HUES6 (cell line): ENCODE measurements at regions not wholly inside any gene's neighbourhood (a gene's known extent, or its start where the extent isn't known, plus 50 kb on each side); places are given as distances from the start of the nearest gene placed in this dataset.

Experiments
- H3K27ac ChIP-seq: 2 replicates; pipeline ENCODE4 v1.7.0; 2013; ENCODE audit warnings: low read depth, mild to moderate bottlenecking, low read length, inconsistent platforms
- H3K27me3 ChIP-seq: 2 replicates; pipeline ENCODE4 v1.6.1; 2013; ENCODE audit warnings: low read length; ENCODE audit not compliant: control insufficient read depth, insufficient read depth
- H3K36me3 ChIP-seq: 2 replicates; pipeline ENCODE4 v1.6.1; 2013; ENCODE audit warnings: low read length; ENCODE audit not compliant: control insufficient read depth, insufficient read depth
- H3K4me1 ChIP-seq: 2 replicates; pipeline ENCODE4 v1.6.1; 2013; ENCODE audit warnings: low read length; ENCODE audit not compliant: control insufficient read depth, insufficient read depth
- H3K4me3 ChIP-seq: 2 replicates; pipeline ENCODE4 v1.5.1; 2013; ENCODE audit warnings: low read depth, low read length
- H3K9ac ChIP-seq: one replicate; pipeline ENCODE4 v1.6.1; 2013; ENCODE audit warnings: mild to moderate bottlenecking, low read length
- H3K9me3 ChIP-seq: 2 replicates; pipeline ENCODE4 v1.6.1; 2013; ENCODE audit warnings: low read depth, low read length; ENCODE audit not compliant: control insufficient read depth, insufficient read depth

DNA sequence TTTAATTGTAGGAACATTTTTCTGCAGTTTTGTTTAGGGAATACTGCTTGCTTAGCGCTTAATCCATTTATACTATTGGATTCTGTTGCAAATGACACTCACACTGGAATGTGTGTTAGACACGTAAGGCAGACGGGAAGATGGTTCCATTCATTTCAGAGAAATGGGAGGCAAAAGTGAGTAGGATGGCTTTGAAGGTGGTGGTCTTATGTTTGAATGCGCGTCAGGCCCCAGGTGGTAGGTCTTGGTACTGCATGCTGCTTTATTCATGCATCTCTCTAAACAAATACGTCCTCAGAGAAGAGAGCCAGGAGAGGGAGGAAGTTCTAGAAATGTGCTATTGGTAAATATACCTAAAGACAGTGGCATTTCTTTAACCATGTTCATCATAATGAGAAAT lies 997.6 kb upstream of the RBFOX1 start:
- no peaks in the 10 kb centered on the region for H3K4me1 ChIP-seq
- no peaks in the 10 kb centered on the region for H3K36me3 ChIP-seq
- peaks cover 6% of the 10 kb centered on the region for H3K9me3 ChIP-seq
- no peak overlapping the region for H3K4me3 ChIP-seq
- no peak overlapping the region for H3K27ac ChIP-seq
- no peak overlapping the region for H3K9ac ChIP-seq
- no peaks in the 10 kb centered on the region for H3K27me3 ChIP-seq

DNA sequence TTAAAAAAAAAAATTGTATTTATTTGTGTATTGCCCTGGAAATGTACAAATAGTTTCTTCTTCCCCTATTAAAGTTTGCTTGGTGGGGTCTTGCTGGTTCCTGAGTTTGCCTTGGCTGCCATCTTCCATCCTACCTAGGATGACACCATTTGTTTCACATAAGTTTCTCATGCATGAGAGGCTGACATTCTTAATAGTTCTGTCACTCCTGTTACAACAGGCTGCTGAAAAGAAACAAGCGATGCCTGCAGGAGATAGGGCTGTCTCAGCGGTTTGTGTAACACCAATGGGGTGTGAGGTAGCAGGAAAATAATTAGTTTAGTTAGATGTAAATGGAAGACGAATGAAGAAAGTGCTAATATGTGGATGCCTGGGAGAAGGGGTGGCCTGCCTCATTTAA lies 1000.9 kb upstream of the RBFOX1 start:
- Histone ChIP-seq H3K4me1 (no peaks in the 10 kb centered on the region; the same call in 1 of the 2 replicates), H3K36me3 (no peaks in the 10 kb centered on the region), H3K9ac (no peak overlapping the region), H3K27me3 (no peaks in the 10 kb centered on the region), H3K4me3 (no peak overlapping the region), H3K9me3 (no peaks in the 10 kb centered on the region), H3K27ac (no peak overlapping the region)

GRCh38 chr16:6317934-6318333 lies 1014.7 kb upstream of the RBFOX1 start:
- H3K9me3 ChIP-seq = no peaks in the 10 kb centered on the region
- H3K4me1 ChIP-seq = peaks cover 19% of the 10 kb centered on the region; the same call in 1 of the 2 replicates
- H3K36me3 ChIP-seq = no peaks in the 10 kb centered on the region
- H3K27ac ChIP-seq = no peak overlapping the region
- H3K27me3 ChIP-seq = no peaks in the 10 kb centered on the region
- no peak overlapping the region for H3K4me3 ChIP-seq
- no peak overlapping the region for H3K9ac ChIP-seq

DNA sequence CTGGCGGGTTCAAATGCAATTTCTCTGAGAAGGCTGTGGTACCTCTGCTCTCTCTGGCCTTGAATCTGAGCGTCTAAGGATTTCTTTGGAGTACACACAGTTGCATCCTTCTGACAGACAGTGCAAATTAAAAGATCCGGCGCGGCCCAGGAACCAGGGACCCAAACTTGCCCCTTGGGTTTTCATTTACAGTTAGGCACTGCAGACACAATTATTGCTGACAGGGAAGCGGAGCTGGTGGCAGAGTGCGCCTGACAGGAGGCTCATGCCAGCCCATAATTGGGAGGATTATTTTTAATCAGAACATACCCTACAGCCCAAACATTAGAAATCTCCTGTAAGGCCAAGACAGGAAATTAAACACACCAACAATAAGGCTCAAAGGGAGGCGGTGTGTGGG lies 1023.4 kb upstream of the RBFOX1 start:
- H3K9ac ChIP-seq = no peak overlapping the region
- H3K27me3 ChIP-seq = no peaks in the 10 kb centered on the region
- no peak overlapping the region for H3K27ac ChIP-seq
- peaks cover 18% of the 10 kb centered on the region for H3K4me1 ChIP-seq
- H3K36me3 ChIP-seq = no peaks in the 10 kb centered on the region
- H3K9me3 ChIP-seq = no peaks in the 10 kb centered on the region
- no peak overlapping the region for H3K4me3 ChIP-seq

GRCh38 chr16:6308176-6308575 lies 1024.5 kb upstream of the RBFOX1 start:
- Histone ChIP-seq H3K4me3 (no peak overlapping the region), H3K9ac (no peak overlapping the region), H3K4me1 (peaks cover 18% of the 10 kb centered on the region), H3K27me3 (no peaks in the 10 kb centered on the region), H3K9me3 (no peaks in the 10 kb centered on the region), H3K36me3 (no peaks in the 10 kb centered on the region), H3K27ac (no peak overlapping the region)

- Histone ChIP-seq H3K9ac (no peak overlapping the region), H3K4me3 (no peak overlapping the region), H3K9me3 (peaks cover 13% of the 10 kb centered on the region; the same call in 1 of the 2 replicates)
Observed at GRCh38 chr16:6300523-6300922, 1032.1 kb upstream of the RBFOX1 start.

DNA sequence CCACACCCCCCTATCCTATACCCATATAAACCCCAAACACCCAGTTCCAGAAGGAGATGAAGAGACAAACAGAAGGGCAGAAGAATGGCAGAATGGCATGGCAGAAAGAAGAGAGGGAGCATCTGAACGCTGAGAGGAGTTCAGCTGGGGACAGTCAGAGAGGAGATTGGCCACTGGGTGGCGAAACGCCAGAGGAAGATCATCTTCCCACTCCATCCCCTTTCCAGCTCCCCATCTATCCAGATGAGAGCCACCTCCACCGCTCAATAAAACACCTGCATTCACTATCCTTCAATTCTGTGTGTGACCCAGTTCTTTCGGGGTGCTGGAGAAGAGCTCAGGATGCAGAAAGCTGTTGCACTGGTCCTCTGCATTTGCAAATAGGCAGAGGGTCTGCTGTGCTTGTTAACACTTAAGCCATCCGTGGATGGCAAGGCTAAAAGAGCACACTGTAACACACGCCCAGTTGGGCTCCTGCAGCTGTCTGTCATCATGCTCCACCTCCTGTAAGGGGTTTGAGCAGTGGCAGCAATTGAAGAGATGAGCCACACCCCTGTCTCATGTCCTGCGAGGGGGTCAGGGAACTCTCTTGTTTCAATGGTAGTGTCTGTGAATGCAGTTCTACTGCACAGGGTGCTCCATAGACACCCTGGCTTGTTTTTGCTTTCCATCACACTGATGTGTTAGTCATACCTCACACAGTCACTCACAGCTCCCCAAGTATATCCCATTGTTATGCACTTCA lies 1034.8 kb upstream of the RBFOX1 start:
- no peaks in the 10 kb centered on the region; the same call in 1 of the 2 replicates for H3K4me1 ChIP-seq
- no peak overlapping the region for H3K9ac ChIP-seq
- peaks cover 13% of the 10 kb centered on the region; the same call in 1 of the 2 replicates for H3K9me3 ChIP-seq
- H3K36me3 ChIP-seq = no peaks in the 10 kb centered on the region
- no peak overlapping the region for H3K27ac ChIP-seq
- no peak overlapping the region for H3K4me3 ChIP-seq
- no peaks in the 10 kb centered on the region for H3K27me3 ChIP-seq

More at GRCh38 chr16:6300523-6300922, 1032.1 kb upstream of the RBFOX1 start:
- no peaks in the 10 kb centered on the region; the same call in 1 of the 2 replicates for H3K4me1 ChIP-seq
- H3K27me3 ChIP-seq = no peaks in the 10 kb centered on the region
- no peak overlapping the region for H3K27ac ChIP-seq
- H3K36me3 ChIP-seq = no peaks in the 10 kb centered on the region

DNA sequence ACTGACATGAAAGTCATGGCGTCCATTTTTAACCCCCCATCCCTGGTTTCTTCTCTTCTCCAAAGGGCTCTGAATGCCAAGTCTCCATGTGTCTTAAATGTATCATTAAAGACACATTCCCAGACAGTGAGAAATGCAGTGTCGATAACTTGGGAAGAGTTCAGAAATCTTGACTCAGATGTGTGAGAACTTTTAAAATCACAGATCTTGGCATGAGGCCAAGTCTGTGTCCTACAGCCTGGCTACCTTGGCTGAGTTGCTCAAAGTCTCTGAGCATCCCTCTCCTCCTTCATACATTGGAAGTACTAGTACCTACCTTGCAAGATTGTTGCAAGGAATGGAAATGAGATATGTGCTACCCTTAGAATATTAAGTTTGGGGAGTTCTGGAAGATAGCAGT lies 1046.5 kb upstream of the RBFOX1 start:
- H3K4me1 ChIP-seq = peaks cover 20% of the 10 kb centered on the region
- peaks cover 7% of the 10 kb centered on the region; the same call in 1 of the 2 replicates for H3K9me3 ChIP-seq
- no peak overlapping the region for H3K4me3 ChIP-seq
- H3K27me3 ChIP-seq = no peaks in the 10 kb centered on the region
- no peak overlapping the region for H3K27ac ChIP-seq
- no peaks in the 10 kb centered on the region for H3K36me3 ChIP-seq
- no peak overlapping the region for H3K9ac ChIP-seq

DNA sequence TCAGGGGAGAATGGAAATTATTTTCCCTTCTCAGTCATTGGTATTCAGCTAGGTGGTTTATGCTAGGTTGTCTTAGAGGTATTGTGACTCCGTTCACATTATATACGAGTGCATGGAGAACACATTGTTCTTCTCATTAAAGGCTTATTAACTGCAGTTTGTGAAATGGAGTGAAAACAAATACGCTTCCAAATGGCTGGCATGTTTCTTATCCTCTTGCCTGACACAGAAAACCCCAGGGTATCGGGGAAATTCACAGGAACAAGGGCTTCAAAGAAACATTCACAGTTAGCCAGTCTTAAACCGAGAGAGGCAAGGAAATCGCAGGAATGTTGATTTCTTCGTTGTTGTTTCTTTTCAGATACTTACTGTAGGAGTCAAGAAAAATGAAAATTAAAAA lies 1047.9 kb upstream of the RBFOX1 start:
- Histone ChIP-seq H3K27ac (no peak overlapping the region), H3K4me3 (no peak overlapping the region), H3K4me1 (peaks cover 19% of the 10 kb centered on the region), H3K27me3 (no peaks in the 10 kb centered on the region), H3K9ac (no peak overlapping the region), H3K9me3 (peaks cover 7% of the 10 kb centered on the region; the same call in 1 of the 2 replicates), H3K36me3 (no peaks in the 10 kb centered on the region)

- peaks cover 24% of the 10 kb centered on the region for H3K4me1 ChIP-seq
- H3K9me3 ChIP-seq = peaks cover 3% of the 10 kb centered on the region; the same call in 1 of the 2 replicates
- H3K4me3 ChIP-seq = no peak overlapping the region
- no peaks in the 10 kb centered on the region for H3K27me3 ChIP-seq
- no peaks in the 10 kb centered on the region for H3K36me3 ChIP-seq
- H3K9ac ChIP-seq = no peak overlapping the region
- H3K27ac ChIP-seq = no peak overlapping the region
Observed at GRCh38 chr16:6281994-6282393, 1050.7 kb upstream of the RBFOX1 start.

DNA sequence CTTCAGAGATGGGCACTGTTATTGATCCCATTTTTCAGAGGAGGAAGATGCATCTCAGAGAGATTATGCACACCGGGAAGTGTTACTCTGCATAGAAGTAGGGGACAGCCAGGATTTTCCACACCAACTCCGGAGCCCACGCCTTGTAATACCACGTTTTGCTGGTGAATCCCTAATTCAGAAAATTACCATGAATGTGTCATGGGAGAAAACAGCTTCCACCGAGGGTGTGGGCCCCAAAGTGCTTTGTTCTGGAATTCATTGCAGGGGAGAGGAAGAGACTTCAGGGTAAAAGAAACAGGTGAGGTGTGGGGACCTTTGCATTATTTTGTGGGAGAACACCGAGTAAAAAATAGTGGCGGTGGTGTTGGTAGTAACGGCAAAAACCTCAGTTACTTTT lies 1051.4 kb upstream of the RBFOX1 start:
- H3K4me3 ChIP-seq = no peak overlapping the region

More for the DNA sequence above, 1051.4 kb upstream of the RBFOX1 start:
- H3K9me3 ChIP-seq = no peaks in the 10 kb centered on the region; the same call in 1 of the 2 replicates
- no peaks in the 10 kb centered on the region for H3K36me3 ChIP-seq
- H3K27ac ChIP-seq = no peak overlapping the region
- H3K4me1 ChIP-seq = peaks cover 24% of the 10 kb centered on the region
- no peaks in the 10 kb centered on the region for H3K27me3 ChIP-seq
- no peak overlapping the region for H3K9ac ChIP-seq
